SK-N-SH treated with all-trans-retinoic acid at 6 μM for 48 hours (cell line): ENCODE measurements at regions not wholly inside any gene's neighbourhood (a gene's known extent, or its start where the extent isn't known, plus 50 kb on each side); places are given as distances from the start of the nearest gene placed in this dataset.

ENCODE experiments used
- ATAC-seq: fragments of 200-7000 bp; cut with Tn5 transposase; 3 replicates; pipeline ENCODE4 v1.9.1; 2020; ENCODE audit warnings: mild to moderate bottlenecking, moderate library complexity
- ARNTL ChIP-seq: fragments of 450-650 bp; formaldehyde crosslinking; IDR thresholded peaks from 2 replicates; pipeline ENCODE4 v1.5.0; 2020; ENCODE audit warnings: low read depth, mild to moderate bottlenecking, moderate library complexity, borderline replicate concordance
- BACH2 ChIP-seq: fragments of 250-450 bp; sonication (Bioruptor Pico); IDR thresholded peaks from 2 replicates; pipeline ENCODE4 v1.9.0; 2021; ENCODE audit warnings: mild to moderate bottlenecking, borderline replicate concordance
- CSDC2 ChIP-seq: fragments of 250-450 bp; sonication (Bioruptor Pico); IDR thresholded peaks from 2 replicates; pipeline ENCODE4 v1.5.0; 2020; ENCODE audit warnings: mild to moderate bottlenecking, moderate library complexity
- ESRRG ChIP-seq: fragments of 250-450 bp; sonication (Bioruptor Pico); IDR thresholded peaks from 2 replicates; pipeline ENCODE4 v1.6.1; 2021; ENCODE audit warnings: mild to moderate bottlenecking
- ISL1 ChIP-seq: fragments of 250-450 bp; sonication (Bioruptor Pico); IDR thresholded peaks from 2 replicates; pipeline ENCODE4 v2.1.2; 2022; ENCODE audit warnings: mild to moderate bottlenecking, moderate library complexity
- OSR1 ChIP-seq: fragments of 250-450 bp; sonication (Bioruptor Pico); IDR thresholded peaks from 2 replicates; pipeline ENCODE4 v1.8.0; 2022; ENCODE audit warnings: moderate library complexity, mild to moderate bottlenecking, inconsistent platforms
- PPARA ChIP-seq: fragments of 250-450 bp; sonication (Bioruptor Pico); IDR thresholded peaks from 2 replicates; pipeline ENCODE4 v1.5.0; 2020; ENCODE audit warnings: mild to moderate bottlenecking, borderline replicate concordance
- RARB ChIP-seq: fragments of 250-450 bp; sonication (Bioruptor Pico); IDR thresholded peaks from 2 replicates; pipeline ENCODE4 v1.8.0; 2021; ENCODE audit warnings: mild to moderate bottlenecking, moderate library complexity
- SNAI2 ChIP-seq: fragments of 250-450 bp; sonication (Bioruptor Pico); IDR thresholded peaks from 2 replicates; pipeline ENCODE4 v1.5.0; 2020; ENCODE audit warnings: mild to moderate bottlenecking, moderate library complexity
- TCF4 ChIP-seq: fragments of 250-450 bp; sonication (Bioruptor Pico); IDR thresholded peaks from 2 replicates; pipeline ENCODE4 v1.8.0; 2021; ENCODE audit warnings: mild to moderate bottlenecking, moderate library complexity, borderline replicate concordance
- TOX ChIP-seq: fragments of 250-450 bp; sonication (Bioruptor Pico); IDR thresholded peaks from 2 replicates; pipeline ENCODE4 v1.8.0; 2021; ENCODE audit warnings: mild to moderate bottlenecking, moderate library complexity, borderline replicate concordance
- ZFP3 ChIP-seq: fragments of 250-450 bp; sonication (Bioruptor Pico); IDR thresholded peaks from 2 replicates; pipeline ENCODE4 v1.5.0; 2020; ENCODE audit warnings: mild to moderate bottlenecking, moderate library complexity
- ZFP30 ChIP-seq: fragments of 450-650 bp; formaldehyde crosslinking; IDR thresholded peaks from 2 replicates; pipeline ENCODE4 v1.5.0; 2022; ENCODE audit warnings: mild to moderate bottlenecking, moderate library complexity
- ZNF565 ChIP-seq: fragments of 450-650 bp; formaldehyde crosslinking; conservative IDR thresholded peaks from 2 replicates; pipeline ENCODE4 v1.5.0; 2020; ENCODE audit warnings: low read depth, mild to moderate bottlenecking, moderate library complexity
- ZNF70 ChIP-seq: fragments of 450-650 bp; formaldehyde crosslinking; IDR thresholded peaks from 2 replicates; pipeline ENCODE4 v1.5.0; 2020; ENCODE audit warnings: mild to moderate bottlenecking, moderate library complexity
- ZNF8 ChIP-seq: fragments of 450-650 bp; formaldehyde crosslinking; IDR thresholded peaks from 2 replicates; pipeline ENCODE4 v1.5.0; 2020; ENCODE audit warnings: mild to moderate bottlenecking, moderate library complexity
- TF ChIP-seq, protein P1 (sequence below): fragments of 250-450 bp; sonication (Bioruptor Pico); IDR thresholded peaks from 2 replicates; pipeline ENCODE4 v1.5.1; 2021; ENCODE audit warnings: mild to moderate bottlenecking, moderate library complexity
- TF ChIP-seq, protein P2 (sequence below): fragments of 250-450 bp; sonication (Bioruptor Pico); IDR thresholded peaks from 2 replicates; pipeline ENCODE4 v1.8.0; 2021; ENCODE audit warnings: low read depth, mild to moderate bottlenecking, moderate library complexity, borderline replicate concordance
- TF ChIP-seq, protein P3 (sequence below): fragments of 250-450 bp; sonication (Bioruptor Pico); IDR thresholded peaks from 2 replicates; pipeline ENCODE4 v1.8.0; 2020; ENCODE audit warnings: mild to moderate bottlenecking, moderate library complexity, borderline replicate concordance
- TF ChIP-seq, protein P4 (sequence below): fragments of 250-450 bp; sonication (Bioruptor Pico); IDR thresholded peaks from 2 replicates; pipeline ENCODE4 v1.5.1; 2020; ENCODE audit warnings: low read depth, mild to moderate bottlenecking, moderate library complexity

DNA sequence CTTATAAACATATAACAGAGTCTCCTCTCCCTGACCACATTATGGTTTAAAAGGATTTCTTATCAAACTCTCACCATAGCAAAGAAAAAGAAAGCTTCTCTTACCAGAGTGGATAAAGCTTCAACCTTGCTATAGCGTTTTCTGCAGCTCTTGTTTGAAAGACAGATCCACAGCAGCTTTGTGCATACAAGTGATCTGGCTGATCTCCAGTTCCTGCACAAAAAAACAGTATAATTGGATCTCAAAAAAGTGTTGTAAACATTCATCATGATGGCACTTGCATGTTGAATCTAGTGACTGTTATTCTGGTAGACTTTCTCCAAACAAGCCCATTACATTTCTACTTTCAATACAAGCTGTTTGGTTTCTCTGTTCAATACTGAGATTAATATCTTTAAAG is 178.9 kb upstream of the MGAT4C start:
- TF ChIP-seq ZNF70 (CRISPR knock-in tag), result no peak
- no peak for TF ChIP-seq CSDC2 (CRISPR knock-in tag)
- TF ChIP-seq ESRRG (CRISPR knock-in tag), result no peak
- no peak for TF ChIP-seq PPARA (CRISPR knock-in tag)
- TF ChIP-seq, protein P1, sequence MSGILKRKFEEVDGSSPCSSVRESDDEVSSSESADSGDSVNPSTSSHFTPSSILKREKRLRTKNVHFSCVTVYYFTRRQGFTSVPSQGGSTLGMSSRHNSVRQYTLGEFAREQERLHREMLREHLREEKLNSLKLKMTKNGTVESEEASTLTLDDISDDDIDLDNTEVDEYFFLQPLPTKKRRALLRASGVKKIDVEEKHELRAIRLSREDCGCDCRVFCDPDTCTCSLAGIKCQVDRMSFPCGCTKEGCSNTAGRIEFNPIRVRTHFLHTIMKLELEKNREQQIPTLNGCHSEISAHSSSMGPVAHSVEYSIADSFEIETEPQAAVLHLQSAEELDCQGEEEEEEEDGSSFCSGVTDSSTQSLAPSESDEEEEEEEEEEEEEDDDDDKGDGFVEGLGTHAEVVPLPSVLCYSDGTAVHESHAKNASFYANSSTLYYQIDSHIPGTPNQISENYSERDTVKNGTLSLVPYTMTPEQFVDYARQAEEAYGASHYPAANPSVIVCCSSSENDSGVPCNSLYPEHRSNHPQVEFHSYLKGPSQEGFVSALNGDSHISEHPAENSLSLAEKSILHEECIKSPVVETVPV (CRISPR knock-in tag), result no peak
- TF ChIP-seq ZNF8 (CRISPR knock-in tag), result no peak
- no peak for TF ChIP-seq OSR1 (CRISPR knock-in tag)
- no peak for TF ChIP-seq SNAI2 (CRISPR knock-in tag)
- no peak for TF ChIP-seq TCF4 (CRISPR knock-in tag)
- TF ChIP-seq TOX (CRISPR knock-in tag), result no peak
- TF ChIP-seq, protein P2, sequence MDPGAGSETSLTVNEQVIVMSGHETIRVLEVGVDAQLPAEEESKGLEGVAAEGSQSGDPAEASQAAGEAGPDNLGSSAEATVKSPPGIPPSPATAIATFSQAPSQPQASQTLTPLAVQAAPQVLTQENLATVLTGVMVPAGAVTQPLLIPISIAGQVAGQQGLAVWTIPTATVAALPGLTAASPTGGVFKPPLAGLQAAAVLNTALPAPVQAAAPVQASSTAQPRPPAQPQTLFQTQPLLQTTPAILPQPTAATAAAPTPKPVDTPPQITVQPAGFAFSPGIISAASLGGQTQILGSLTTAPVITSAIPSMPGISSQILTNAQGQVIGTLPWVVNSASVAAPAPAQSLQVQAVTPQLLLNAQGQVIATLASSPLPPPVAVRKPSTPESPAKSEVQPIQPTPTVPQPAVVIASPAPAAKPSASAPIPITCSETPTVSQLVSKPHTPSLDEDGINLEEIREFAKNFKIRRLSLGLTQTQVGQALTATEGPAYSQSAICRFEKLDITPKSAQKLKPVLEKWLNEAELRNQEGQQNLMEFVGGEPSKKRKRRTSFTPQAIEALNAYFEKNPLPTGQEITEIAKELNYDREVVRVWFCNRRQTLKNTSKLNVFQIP, result no peak
- TF ChIP-seq RARB (CRISPR knock-in tag), result no peak
- ATAC-seq, result no peak

DNA sequence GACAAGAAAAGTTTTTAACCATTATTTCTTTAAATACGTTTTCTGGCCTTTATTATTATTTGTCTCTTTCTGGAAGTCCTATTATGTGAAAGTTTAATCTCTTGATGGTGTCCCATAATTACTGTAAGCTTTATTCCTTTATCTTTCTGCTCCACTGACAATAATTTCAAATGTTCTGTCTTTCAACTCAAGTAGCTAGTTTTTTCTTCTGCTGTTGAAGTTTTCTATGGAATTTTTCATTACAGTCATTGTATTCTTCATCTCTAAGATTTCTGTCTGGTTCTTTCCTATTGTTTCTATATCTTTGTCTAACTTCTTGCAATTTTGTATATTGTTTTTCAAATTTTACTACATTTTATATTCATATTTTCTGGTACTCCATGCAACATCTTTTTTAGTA is 173.6 kb upstream of the MGAT4C start:
- ATAC-seq, result no peak
- TF ChIP-seq PPARA (CRISPR knock-in tag) (no peak), CSDC2 (CRISPR knock-in tag) (no peak), BACH2 (CRISPR knock-in tag) (no peak), ZNF70 (CRISPR knock-in tag) (no peak), ZFP3 (CRISPR knock-in tag) (no peak), ZNF565 (no peak), TCF4 (CRISPR knock-in tag) (no peak), ZFP30 (no peak), RARB (CRISPR knock-in tag) (no peak), ZNF8 (CRISPR knock-in tag) (no peak), ARNTL (CRISPR knock-in tag) (no peak), TOX (CRISPR knock-in tag) (no peak), ESRRG (CRISPR knock-in tag) (no peak), ISL1 (CRISPR knock-in tag) (no peak)
- TF ChIP-seq, protein P3, sequence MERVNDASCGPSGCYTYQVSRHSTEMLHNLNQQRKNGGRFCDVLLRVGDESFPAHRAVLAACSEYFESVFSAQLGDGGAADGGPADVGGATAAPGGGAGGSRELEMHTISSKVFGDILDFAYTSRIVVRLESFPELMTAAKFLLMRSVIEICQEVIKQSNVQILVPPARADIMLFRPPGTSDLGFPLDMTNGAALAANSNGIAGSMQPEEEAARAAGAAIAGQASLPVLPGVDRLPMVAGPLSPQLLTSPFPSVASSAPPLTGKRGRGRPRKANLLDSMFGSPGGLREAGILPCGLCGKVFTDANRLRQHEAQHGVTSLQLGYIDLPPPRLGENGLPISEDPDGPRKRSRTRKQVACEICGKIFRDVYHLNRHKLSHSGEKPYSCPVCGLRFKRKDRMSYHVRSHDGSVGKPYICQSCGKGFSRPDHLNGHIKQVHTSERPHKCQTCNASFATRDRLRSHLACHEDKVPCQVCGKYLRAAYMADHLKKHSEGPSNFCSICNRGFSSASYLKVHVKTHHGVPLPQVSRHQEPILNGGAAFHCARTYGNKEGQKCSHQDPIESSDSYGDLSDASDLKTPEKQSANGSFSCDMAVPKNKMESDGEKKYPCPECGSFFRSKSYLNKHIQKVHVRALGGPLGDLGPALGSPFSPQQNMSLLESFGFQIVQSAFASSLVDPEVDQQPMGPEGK (CRISPR knock-in tag), result no peak
- TF ChIP-seq, protein P4, sequence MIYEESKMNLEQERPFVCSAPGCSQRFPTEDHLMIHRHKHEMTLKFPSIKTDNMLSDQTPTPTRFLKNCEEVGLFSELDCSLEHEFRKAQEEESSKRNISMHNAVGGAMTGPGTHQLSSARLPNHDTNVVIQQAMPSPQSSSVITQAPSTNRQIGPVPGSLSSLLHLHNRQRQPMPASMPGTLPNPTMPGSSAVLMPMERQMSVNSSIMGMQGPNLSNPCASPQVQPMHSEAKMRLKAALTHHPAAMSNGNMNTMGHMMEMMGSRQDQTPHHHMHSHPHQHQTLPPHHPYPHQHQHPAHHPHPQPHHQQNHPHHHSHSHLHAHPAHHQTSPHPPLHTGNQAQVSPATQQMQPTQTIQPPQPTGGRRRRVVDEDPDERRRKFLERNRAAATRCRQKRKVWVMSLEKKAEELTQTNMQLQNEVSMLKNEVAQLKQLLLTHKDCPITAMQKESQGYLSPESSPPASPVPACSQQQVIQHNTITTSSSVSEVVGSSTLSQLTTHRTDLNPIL, result no peak
- TF ChIP-seq, protein P2, result no peak
- TF ChIP-seq, protein P1 (CRISPR knock-in tag), result no peak

DNA sequence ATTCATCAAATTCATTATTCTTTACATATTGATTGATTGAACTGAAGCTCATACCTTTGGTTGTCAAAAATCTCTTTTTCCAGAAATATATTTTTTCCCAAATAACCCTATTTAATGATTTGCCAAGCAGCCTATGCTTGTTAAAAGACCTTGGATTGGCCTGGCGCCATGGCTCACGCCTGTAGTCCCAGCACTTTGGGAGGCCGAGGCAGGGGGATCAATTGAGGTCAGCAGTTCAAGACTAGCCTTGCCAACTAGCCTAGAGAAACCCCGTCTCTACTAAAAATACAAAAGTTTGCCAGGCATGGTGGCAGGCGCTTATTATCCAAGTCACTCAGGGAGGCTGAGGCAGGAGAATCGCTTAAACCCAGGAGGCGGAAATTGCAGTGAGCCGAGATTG is 165.1 kb upstream of the MGAT4C start:
- ATAC-seq, result no peak
- no peak for TF ChIP-seq OSR1 (CRISPR knock-in tag)
- no peak for TF ChIP-seq RARB (CRISPR knock-in tag)
- TF ChIP-seq, protein P3 (CRISPR knock-in tag), result no peak
- TF ChIP-seq ZNF70 (CRISPR knock-in tag), result no peak
- no peak for TF ChIP-seq PPARA (CRISPR knock-in tag)
- TF ChIP-seq, protein P1 (CRISPR knock-in tag), result no peak
